WTC11 (cell line): ENCODE measurements at regions not wholly inside any gene's neighbourhood (a gene's known extent, or its start where the extent isn't known, plus 50 kb on each side); places are given as distances from the start of the nearest gene placed in this dataset.
"Not testable (repeated sequence)": the region's sequence is repeated elsewhere in the genome, so short reads cannot be mapped to it uniquely, and the experiment has no call there.

Experiments used
- ATAC-seq: fragments of 200-7000 bp; cut with Tn5 transposase; 2 replicates; pipeline ENCODE4 v1.10.0; 2021; ENCODE audit warnings: mild to moderate bottlenecking, moderate library complexity
- CTCF ChIA-PET: fragments of 300-600 bp; sonication (Branson Sonifier 250); formaldehyde crosslinking; loops from one replicate; lab custom pipeline; 2021; ENCODE audit warnings: antibody characterized with exemption; lab: Charles Lee
- POLR2A ChIA-PET: fragments of 350-600 bp; sonication (Branson Sonifier 250); formaldehyde crosslinking; loops from one replicate; lab custom pipeline; 2021; ENCODE audit warnings: antibody characterized with exemption; lab: Charles Lee
- DNase-seq: peaks from one replicate; pipeline ENCODE4 v3.0.0; 2021; ENCODE audit warnings: low spot score
- H3K27ac Mint-ChIP-seq: 2 replicates; pipeline ENCODE4 v1.8.0; 2021; ENCODE audit warnings: mixed read lengths
- H3K27me3 Mint-ChIP-seq: 2 replicates; pipeline ENCODE4 v1.8.0; 2021; ENCODE audit warnings: low read depth, mild to moderate bottlenecking, moderate library complexity, mixed read lengths
- H3K36me3 Mint-ChIP-seq: 2 replicates; pipeline ENCODE4 v1.8.0; 2021; ENCODE audit warnings: mixed read lengths
- H3K4me1 Mint-ChIP-seq: 2 replicates; pipeline ENCODE4 v1.8.0; 2022; ENCODE audit warnings: mixed read lengths
- H3K4me3 Mint-ChIP-seq: 2 replicates; pipeline ENCODE4 v1.8.0; 2021; ENCODE audit warnings: mild to moderate bottlenecking, moderate library complexity, mixed read lengths
- H3K9me3 Mint-ChIP-seq: 2 replicates; pipeline ENCODE4 v1.8.0; 2021; ENCODE audit warnings: mixed read lengths
- ELF4 ChIP-seq: sonication (generic); formaldehyde crosslinking; IDR thresholded peaks from 2 replicates; pipeline ENCODE4 v1.8.1; 2022; ENCODE audit warnings: low read depth, mild to moderate bottlenecking, moderate library complexity, missing genetic modification reagents
- ETV6 ChIP-seq: sonication (generic); formaldehyde crosslinking; IDR thresholded peaks from 2 replicates; pipeline ENCODE4 v1.8.1; 2022; ENCODE audit warnings: mild to moderate bottlenecking, missing genetic modification reagents
- FOXP1 ChIP-seq: sonication (generic); formaldehyde crosslinking; IDR thresholded peaks from 2 replicates; pipeline ENCODE4 v1.8.0; 2022; ENCODE audit warnings: missing genetic modification reagents, mild to moderate bottlenecking, moderate library complexity, borderline replicate concordance
- IRF2 ChIP-seq: sonication (generic); formaldehyde crosslinking; IDR thresholded peaks from 2 replicates; pipeline ENCODE4 v1.8.0; 2022; ENCODE audit warnings: low read depth, missing genetic modification reagents, borderline replicate concordance
- MXD4 ChIP-seq: fragments of 250-450 bp; sonication (Bioruptor Pico); IDR thresholded peaks from 2 replicates; pipeline ENCODE4 v1.8.0; 2021; ENCODE audit warnings: mild to moderate bottlenecking, moderate library complexity, borderline replicate concordance
- NFATC4 ChIP-seq: fragments of 250-450 bp; sonication (Bioruptor Pico); IDR thresholded peaks from 2 replicates; pipeline ENCODE4 v1.9.0; 2021; ENCODE audit warnings: mild to moderate bottlenecking
- NFE2L1 ChIP-seq: sonication (generic); formaldehyde crosslinking; IDR thresholded peaks from 2 replicates; pipeline ENCODE4 v1.8.1; 2023; ENCODE audit warnings: missing genetic modification reagents
- PRRX2 ChIP-seq: fragments of 250-450 bp; sonication (Bioruptor Pico); IDR thresholded peaks from 2 replicates; pipeline ENCODE4 v1.8.0; 2021; ENCODE audit warnings: mild to moderate bottlenecking
- RELA ChIP-seq: sonication (generic); formaldehyde crosslinking; IDR thresholded peaks from 2 replicates; pipeline ENCODE4 v1.8.1; 2022; ENCODE audit warnings: missing genetic modification reagents, mild to moderate bottlenecking, borderline replicate concordance
- RORB ChIP-seq: fragments of 250-450 bp; sonication (Bioruptor Pico); IDR thresholded peaks from 2 replicates; pipeline ENCODE4 v1.9.0; 2021; ENCODE audit warnings: mild to moderate bottlenecking
- TEAD1 ChIP-seq: sonication (generic); formaldehyde crosslinking; IDR thresholded peaks from 2 replicates; pipeline ENCODE4 v1.8.0; 2022; ENCODE audit warnings: mild to moderate bottlenecking, missing genetic modification reagents
- TP53 ChIP-seq: sonication (generic); formaldehyde crosslinking; IDR thresholded peaks from 2 replicates; pipeline ENCODE4 v1.8.1; 2023; ENCODE audit warnings: mild to moderate bottlenecking, missing genetic modification reagents
- TF ChIP-seq, protein P1 (sequence below): sonication (generic); formaldehyde crosslinking; IDR thresholded peaks from 2 replicates; pipeline ENCODE4 v1.8.1; 2023; ENCODE audit warnings: mild to moderate bottlenecking, missing genetic modification reagents, moderate library complexity
- TF ChIP-seq, protein P2 (sequence below): sonication (generic); formaldehyde crosslinking; conservative IDR thresholded peaks from 2 replicates; pipeline ENCODE4 v1.8.1; 2023; ENCODE audit warnings: mild to moderate bottlenecking, low read depth, missing genetic modification reagents, moderate library complexity
- TF ChIP-seq, protein P3 (sequence below): fragments of 250-450 bp; sonication (Bioruptor Pico); IDR thresholded peaks from 2 replicates; pipeline ENCODE4 v1.9.0; 2021; ENCODE audit warnings: mild to moderate bottlenecking, borderline replicate concordance
- TF ChIP-seq, protein P4 (sequence below): sonication (generic); formaldehyde crosslinking; IDR thresholded peaks from 2 replicates; pipeline ENCODE4 v1.8.1; 2022; ENCODE audit warnings: mild to moderate bottlenecking, moderate library complexity, missing genetic modification reagents

DNA sequence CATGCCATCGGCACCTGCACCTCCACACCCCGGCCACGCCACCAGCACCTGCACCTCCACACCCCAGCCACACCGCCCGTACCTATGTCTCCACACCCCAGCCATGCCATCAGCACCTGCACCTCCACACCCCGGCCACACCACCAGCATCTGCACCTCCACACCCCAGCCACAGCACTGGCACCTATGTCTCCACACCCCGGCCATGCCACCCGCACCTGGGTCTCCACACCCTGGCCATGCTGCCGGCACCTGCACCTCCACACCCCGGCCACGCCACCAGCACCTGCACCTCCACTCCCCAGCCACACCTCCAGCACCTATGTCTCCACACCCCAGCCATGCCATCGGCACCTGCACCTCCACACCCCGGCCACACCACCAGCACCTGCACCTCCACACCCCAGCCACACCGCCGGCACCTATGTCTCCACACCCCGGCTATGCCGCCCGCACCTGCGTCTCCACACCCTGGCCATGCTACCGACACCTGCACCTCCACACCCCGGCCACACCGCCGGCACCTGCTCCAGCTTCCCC lies 390.3 kb upstream of the MYT1L start (continued):
- no peak for TF ChIP-seq FOXP1 (CRISPR knock-in tag)
- TF ChIP-seq, protein P1, sequence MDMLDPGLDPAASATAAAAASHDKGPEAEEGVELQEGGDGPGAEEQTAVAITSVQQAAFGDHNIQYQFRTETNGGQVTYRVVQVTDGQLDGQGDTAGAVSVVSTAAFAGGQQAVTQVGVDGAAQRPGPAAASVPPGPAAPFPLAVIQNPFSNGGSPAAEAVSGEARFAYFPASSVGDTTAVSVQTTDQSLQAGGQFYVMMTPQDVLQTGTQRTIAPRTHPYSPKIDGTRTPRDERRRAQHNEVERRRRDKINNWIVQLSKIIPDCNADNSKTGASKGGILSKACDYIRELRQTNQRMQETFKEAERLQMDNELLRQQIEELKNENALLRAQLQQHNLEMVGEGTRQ, result no peak
- no peak for TF ChIP-seq RORB (CRISPR knock-in tag)
- TF ChIP-seq MXD4 (CRISPR knock-in tag), result no peak
- no peak for TF ChIP-seq PRRX2 (CRISPR knock-in tag)

DNA sequence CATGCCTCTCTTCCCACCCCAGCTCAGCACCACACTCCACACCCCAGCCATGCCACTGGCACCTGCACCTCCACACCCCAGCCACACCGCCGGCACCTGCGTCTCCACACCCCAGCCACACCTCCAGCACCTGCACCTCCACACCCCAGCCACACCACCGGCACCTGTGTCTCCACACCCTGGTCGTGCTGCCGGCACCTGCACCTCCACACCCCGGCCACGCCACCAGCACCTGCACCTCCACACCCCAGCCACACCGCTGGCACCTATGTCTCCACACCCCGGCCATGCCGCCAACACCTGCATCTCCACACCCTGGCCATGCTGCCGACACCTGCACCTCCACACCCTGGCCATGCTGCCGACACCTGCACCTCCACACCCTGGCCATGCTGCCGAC lies 389.7 kb upstream of the MYT1L start:
- H3K9me3 Mint-ChIP-seq, H3K27me3 Mint-ChIP-seq, ATAC-seq, POLR2A ChIA-PET, H3K4me3 Mint-ChIP-seq, H3K4me1 Mint-ChIP-seq, H3K27ac Mint-ChIP-seq, H3K36me3 Mint-ChIP-seq, DNase-seq, CTCF ChIA-PET: not testable (repeated sequence)

DNA sequence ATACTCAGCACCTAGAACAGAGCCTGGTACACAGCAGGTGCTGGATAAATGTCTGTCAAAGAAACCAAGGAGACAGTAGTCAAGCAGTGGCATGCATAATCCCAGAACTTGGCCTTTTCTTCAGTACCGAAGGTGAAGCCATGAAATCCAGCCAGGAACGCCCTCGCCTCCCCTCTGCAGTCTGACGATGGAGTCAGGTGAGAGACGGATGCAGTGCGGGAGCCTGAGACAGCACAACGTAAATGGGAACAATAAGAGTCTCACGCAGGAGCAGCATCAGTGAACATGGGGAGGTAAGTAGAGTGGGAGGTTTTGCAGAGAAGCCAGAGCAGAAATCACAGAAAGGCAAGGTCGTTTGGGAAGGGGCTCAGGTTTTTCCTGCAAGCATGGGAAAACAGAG lies 389.3 kb upstream of the MYT1L start:
- no peak for ATAC-seq
- no peak overlapping the region for H3K4me3 Mint-ChIP-seq
- DNase-seq, result no peak
- no peak overlapping the region for H3K27ac Mint-ChIP-seq
- CTCF ChIA-PET, result no interaction called here
- H3K36me3 Mint-ChIP-seq, result no peaks in the 10 kb centered on the region
- POLR2A ChIA-PET, result no interaction called here
- H3K4me1 Mint-ChIP-seq, result no peaks in the 10 kb centered on the region
- no peak for TF ChIP-seq RELA (CRISPR knock-in tag)
- TF ChIP-seq, protein P2, sequence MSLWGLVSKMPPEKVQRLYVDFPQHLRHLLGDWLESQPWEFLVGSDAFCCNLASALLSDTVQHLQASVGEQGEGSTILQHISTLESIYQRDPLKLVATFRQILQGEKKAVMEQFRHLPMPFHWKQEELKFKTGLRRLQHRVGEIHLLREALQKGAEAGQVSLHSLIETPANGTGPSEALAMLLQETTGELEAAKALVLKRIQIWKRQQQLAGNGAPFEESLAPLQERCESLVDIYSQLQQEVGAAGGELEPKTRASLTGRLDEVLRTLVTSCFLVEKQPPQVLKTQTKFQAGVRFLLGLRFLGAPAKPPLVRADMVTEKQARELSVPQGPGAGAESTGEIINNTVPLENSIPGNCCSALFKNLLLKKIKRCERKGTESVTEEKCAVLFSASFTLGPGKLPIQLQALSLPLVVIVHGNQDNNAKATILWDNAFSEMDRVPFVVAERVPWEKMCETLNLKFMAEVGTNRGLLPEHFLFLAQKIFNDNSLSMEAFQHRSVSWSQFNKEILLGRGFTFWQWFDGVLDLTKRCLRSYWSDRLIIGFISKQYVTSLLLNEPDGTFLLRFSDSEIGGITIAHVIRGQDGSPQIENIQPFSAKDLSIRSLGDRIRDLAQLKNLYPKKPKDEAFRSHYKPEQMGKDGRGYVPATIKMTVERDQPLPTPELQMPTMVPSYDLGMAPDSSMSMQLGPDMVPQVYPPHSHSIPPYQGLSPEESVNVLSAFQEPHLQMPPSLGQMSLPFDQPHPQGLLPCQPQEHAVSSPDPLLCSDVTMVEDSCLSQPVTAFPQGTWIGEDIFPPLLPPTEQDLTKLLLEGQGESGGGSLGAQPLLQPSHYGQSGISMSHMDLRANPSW (CRISPR knock-in tag), result no peak
- TF ChIP-seq, protein P3, sequence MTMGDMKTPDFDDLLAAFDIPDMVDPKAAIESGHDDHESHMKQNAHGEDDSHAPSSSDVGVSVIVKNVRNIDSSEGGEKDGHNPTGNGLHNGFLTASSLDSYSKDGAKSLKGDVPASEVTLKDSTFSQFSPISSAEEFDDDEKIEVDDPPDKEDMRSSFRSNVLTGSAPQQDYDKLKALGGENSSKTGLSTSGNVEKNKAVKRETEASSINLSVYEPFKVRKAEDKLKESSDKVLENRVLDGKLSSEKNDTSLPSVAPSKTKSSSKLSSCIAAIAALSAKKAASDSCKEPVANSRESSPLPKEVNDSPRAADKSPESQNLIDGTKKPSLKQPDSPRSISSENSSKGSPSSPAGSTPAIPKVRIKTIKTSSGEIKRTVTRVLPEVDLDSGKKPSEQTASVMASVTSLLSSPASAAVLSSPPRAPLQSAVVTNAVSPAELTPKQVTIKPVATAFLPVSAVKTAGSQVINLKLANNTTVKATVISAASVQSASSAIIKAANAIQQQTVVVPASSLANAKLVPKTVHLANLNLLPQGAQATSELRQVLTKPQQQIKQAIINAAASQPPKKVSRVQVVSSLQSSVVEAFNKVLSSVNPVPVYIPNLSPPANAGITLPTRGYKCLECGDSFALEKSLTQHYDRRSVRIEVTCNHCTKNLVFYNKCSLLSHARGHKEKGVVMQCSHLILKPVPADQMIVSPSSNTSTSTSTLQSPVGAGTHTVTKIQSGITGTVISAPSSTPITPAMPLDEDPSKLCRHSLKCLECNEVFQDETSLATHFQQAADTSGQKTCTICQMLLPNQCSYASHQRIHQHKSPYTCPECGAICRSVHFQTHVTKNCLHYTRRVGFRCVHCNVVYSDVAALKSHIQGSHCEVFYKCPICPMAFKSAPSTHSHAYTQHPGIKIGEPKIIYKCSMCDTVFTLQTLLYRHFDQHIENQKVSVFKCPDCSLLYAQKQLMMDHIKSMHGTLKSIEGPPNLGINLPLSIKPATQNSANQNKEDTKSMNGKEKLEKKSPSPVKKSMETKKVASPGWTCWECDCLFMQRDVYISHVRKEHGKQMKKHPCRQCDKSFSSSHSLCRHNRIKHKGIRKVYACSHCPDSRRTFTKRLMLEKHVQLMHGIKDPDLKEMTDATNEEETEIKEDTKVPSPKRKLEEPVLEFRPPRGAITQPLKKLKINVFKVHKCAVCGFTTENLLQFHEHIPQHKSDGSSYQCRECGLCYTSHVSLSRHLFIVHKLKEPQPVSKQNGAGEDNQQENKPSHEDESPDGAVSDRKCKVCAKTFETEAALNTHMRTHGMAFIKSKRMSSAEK (CRISPR knock-in tag), result no peak
- TF ChIP-seq NFATC4 (CRISPR knock-in tag), result no peak
- no peak for TF ChIP-seq IRF2 (CRISPR knock-in tag)
- TF ChIP-seq ETV6 (CRISPR knock-in tag), result no peak
- no peak for TF ChIP-seq ELF4 (CRISPR knock-in tag)
- TF ChIP-seq NFE2L1, result no peak
- no peak for TF ChIP-seq TP53 (CRISPR knock-in tag)
- TF ChIP-seq TEAD1 (CRISPR knock-in tag), result no peak
- TF ChIP-seq, protein P4, sequence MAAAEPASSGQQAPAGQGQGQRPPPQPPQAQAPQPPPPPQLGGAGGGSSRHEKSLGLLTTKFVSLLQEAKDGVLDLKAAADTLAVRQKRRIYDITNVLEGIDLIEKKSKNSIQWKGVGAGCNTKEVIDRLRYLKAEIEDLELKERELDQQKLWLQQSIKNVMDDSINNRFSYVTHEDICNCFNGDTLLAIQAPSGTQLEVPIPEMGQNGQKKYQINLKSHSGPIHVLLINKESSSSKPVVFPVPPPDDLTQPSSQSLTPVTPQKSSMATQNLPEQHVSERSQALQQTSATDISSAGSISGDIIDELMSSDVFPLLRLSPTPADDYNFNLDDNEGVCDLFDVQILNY, result no peak
- no peaks in the 10 kb centered on the region for H3K27me3 Mint-ChIP-seq
- no peaks in the 10 kb centered on the region for H3K9me3 Mint-ChIP-seq
